ENCODE measurements at regions not wholly inside any gene's neighbourhood (a gene's known extent, or its start where the extent isn't known, plus 50 kb on each side); places are given as distances from the start of the nearest gene placed in this dataset.
A peak's percentile ranks its signal among the peaks of the same experiment; 100 is the strongest.

- Histone ChIP-seq H2BK120ac (ENCODE audit: low read depth, low read length, poor library complexity, severe bottlenecking) (no peak overlapping the region), H2BK5ac (ENCODE audit: insufficient read length, low read length) (no peak overlapping the region), H3K4me2 (ENCODE audit: insufficient read depth, insufficient read length, low read length) (no peak overlapping the region), H2BK12ac (ENCODE audit: insufficient read length, low read depth, low read length) (no peak overlapping the region), H3K23ac (ENCODE audit: insufficient read length, low read depth, low read length) (no peak overlapping the region), H3K4ac (ENCODE audit: low read depth, low read length) (no peak overlapping the region), H3K9me3 (ENCODE audit: control insufficient read depth, low read depth, low read length) (no peaks in the 10 kb centered on the region), H4K20me1 (ENCODE audit: control insufficient read depth, insufficient read depth, insufficient read length) (no peaks in the 10 kb centered on the region), H3K14ac (ENCODE audit: insufficient read depth, low read length) (no peak overlapping the region), H3K56ac (ENCODE audit: insufficient read length, low read depth, low read length) (no peak overlapping the region), H3K79me2 (ENCODE audit: insufficient read depth, low read length) (no peaks in the 10 kb centered on the region), H2AFZ (ENCODE audit: low read length) (no peak overlapping the region), H4K8ac (replicated peaks; ENCODE audit: insufficient read length, low read depth, low read length) (no peak overlapping the region), H3T11ph (ENCODE audit: low read length) (no peak overlapping the region), H3K9ac (ENCODE audit: extremely low read depth, insufficient read length, low read length) (no peak overlapping the region), H3K27me3 (ENCODE audit: insufficient read depth, low read length) (no peaks in the 10 kb centered on the region), H3K4me1 (ENCODE audit: insufficient read depth, low read length) (no peaks in the 10 kb centered on the region), H2BK20ac (ENCODE audit: low read depth, low read length, poor library complexity, severe bottlenecking) (no peak overlapping the region), H4K5ac (ENCODE audit: insufficient read length, low read depth, low read length) (no peak overlapping the region), H2AK5ac (ENCODE audit: insufficient read length, low read length) (no peak overlapping the region), H2BK15ac (ENCODE audit: low read depth, low read length) (no peak overlapping the region), H3K18ac (ENCODE audit: insufficient read length, low read depth, low read length) (no peak overlapping the region), H4K91ac (ENCODE audit: insufficient read length, low read depth, low read length) (no peak overlapping the region), H3K79me1 (ENCODE audit: insufficient read depth, low read depth, low read length, poor library complexity, severe bottlenecking) (no peaks in the 10 kb centered on the region), H3K27ac (ENCODE audit: insufficient read length, low read depth, low read length) (no peak overlapping the region), H3K23me2 (ENCODE audit: insufficient read length, low read depth, low read length, poor library complexity, severe bottlenecking) (no peaks in the 10 kb centered on the region)
- TF ChIP-seq, protein P1, sequence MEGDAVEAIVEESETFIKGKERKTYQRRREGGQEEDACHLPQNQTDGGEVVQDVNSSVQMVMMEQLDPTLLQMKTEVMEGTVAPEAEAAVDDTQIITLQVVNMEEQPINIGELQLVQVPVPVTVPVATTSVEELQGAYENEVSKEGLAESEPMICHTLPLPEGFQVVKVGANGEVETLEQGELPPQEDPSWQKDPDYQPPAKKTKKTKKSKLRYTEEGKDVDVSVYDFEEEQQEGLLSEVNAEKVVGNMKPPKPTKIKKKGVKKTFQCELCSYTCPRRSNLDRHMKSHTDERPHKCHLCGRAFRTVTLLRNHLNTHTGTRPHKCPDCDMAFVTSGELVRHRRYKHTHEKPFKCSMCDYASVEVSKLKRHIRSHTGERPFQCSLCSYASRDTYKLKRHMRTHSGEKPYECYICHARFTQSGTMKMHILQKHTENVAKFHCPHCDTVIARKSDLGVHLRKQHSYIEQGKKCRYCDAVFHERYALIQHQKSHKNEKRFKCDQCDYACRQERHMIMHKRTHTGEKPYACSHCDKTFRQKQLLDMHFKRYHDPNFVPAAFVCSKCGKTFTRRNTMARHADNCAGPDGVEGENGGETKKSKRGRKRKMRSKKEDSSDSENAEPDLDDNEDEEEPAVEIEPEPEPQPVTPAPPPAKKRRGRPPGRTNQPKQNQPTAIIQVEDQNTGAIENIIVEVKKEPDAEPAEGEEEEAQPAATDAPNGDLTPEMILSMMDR (conservative IDR thresholded peaks at IDR 0.05) = peak; percentile 31; the same call in 2 of the 3 replicates
- Mint-ChIP-seq H3K4me1 (peaks cover 0 to 10% of the 10 kb centered on the region in 2 experiments; a peak in 3 of 4 replicates), H3K27ac (peak overlapping the region in 1 of 3 experiments; percentile 47; a peak in 1 of 7 replicates), H3K9me3 (peaks cover 0 to 2% of the 10 kb centered on the region in 2 experiments; a peak in 1 of 5 replicates), H3K27me3 (ENCODE audit: low read depth) (peaks cover 1% of the 10 kb centered on the region), H3K36me3 (ENCODE audit: insufficient read depth in 1 of 3, low read depth in 3 of 3) (0 out of 7 replicates have a peak, but pooled peaks cover 0 to 4% (median 0%) of the 10 kb centered on the region in 3 experiments), H3K4me3 (no peak overlapping the region)
- no CpG with 5 or more reads among the region's 12 CpGs for WGBS (ENCODE audit: extremely low coverage, insufficient read length, low lambda C conversion rate)
- DNase-seq = peak; percentile 33
Observed at GRCh38 chr2:7377916-7378569, 460.8 kb downstream of the RNF144A start.

All from H9 (cell line).